NOMO-1 treated with dmso at 0.1 percent for 144 hours (cell line): ENCODE measurements at regions not wholly inside any gene's neighbourhood (a gene's known extent, or its start where the extent isn't known, plus 50 kb on each side); places are given as distances from the start of the nearest gene placed in this dataset.

ENCODE experiments used
- DNase-seq: peaks from one replicate; lab custom pipeline; 2025; ENCODE audit not compliant: unreplicated experiment; lab: John Stamatoyannopoulos, UW

- no peak for DNase-seq
Measured at GRCh38 chr16:79449067-79449769, 151.3 kb downstream of the MAF start.

- DNase-seq = no peak
Measured at GRCh38 chr16:79444572-79444971, 156.0 kb downstream of the MAF start.

GRCh38 chr16:79439901-79440300, 160.6 kb downstream of the MAF start:
- no peak for DNase-seq

GRCh38 chr16:79437764-79438751, 162.5 kb downstream of the MAF start:
- no peak for DNase-seq

GRCh38 chr16:79436885-79437284, 163.7 kb downstream of the MAF start:
- no peak for DNase-seq

GRCh38 chr16:79434771-79435170, 165.8 kb downstream of the MAF start:
- DNase-seq = no peak

- DNase-seq = no peak
Measured at GRCh38 chr16:79434092-79434491, 166.4 kb downstream of the MAF start.

- DNase-seq = no peak
Measured at GRCh38 chr16:79431923-79432322, 168.6 kb downstream of the MAF start.

GRCh38 chr16:79430191-79430678, 170.3 kb downstream of the MAF start:
- no peak for DNase-seq

- no peak for DNase-seq
Measured at GRCh38 chr16:79429381-79430190, 171.0 kb downstream of the MAF start.

- no peak for DNase-seq
Measured at GRCh38 chr16:79426663-79427062, 173.9 kb downstream of the MAF start.

- no peak for DNase-seq
Measured at GRCh38 chr16:79422064-79422463, 178.5 kb downstream of the MAF start.

- DNase-seq = no peak
Measured at GRCh38 chr16:79421126-79421525, 179.4 kb downstream of the MAF start.

GRCh38 chr16:79420493-79420892, 180.0 kb downstream of the MAF start:
- no peak for DNase-seq

- DNase-seq = no peak
Measured at GRCh38 chr16:79419148-79419547, 181.4 kb downstream of the MAF start.

- DNase-seq = no peak
Measured at GRCh38 chr16:79417601-79418008, 182.9 kb downstream of the MAF start.

- DNase-seq = no peak
Measured at GRCh38 chr16:79415983-79416640, 184.4 kb downstream of the MAF start.

- no peak for DNase-seq
Measured at GRCh38 chr16:79412783-79413225, 187.7 kb downstream of the MAF start.

- no peak for DNase-seq
Measured at GRCh38 chr16:79411805-79412204, 188.7 kb downstream of the MAF start.

GRCh38 chr16:79411357-79411756, 189.2 kb downstream of the MAF start:
- DNase-seq = no peak
